ENCODE measurements at regions not wholly inside any gene's neighbourhood (a gene's known extent, or its start where the extent isn't known, plus 50 kb on each side); places are given as distances from the start of the nearest gene placed in this dataset.

DNA sequence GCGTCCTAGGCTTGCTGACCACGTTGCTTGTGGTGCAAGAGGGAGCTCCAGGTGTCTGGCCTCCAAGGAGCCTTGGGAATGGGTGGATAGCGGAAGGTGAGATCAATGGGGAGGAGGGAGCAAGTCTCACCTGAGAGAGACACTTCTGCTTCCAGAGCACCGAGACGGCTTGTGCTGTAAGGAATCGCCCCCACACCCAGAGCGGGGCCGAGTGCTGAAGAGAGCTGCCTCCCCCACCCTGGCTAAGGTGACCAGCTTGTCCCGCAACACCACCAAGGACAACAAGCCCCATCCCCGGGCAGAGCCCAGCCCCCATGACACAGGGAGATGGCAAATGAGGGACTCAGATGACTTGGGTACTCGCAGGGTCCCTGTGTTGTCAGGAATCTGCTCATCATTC, 485.6 kb downstream of the NPHP4 start:
- TF ChIP-seq, protein P1, sequence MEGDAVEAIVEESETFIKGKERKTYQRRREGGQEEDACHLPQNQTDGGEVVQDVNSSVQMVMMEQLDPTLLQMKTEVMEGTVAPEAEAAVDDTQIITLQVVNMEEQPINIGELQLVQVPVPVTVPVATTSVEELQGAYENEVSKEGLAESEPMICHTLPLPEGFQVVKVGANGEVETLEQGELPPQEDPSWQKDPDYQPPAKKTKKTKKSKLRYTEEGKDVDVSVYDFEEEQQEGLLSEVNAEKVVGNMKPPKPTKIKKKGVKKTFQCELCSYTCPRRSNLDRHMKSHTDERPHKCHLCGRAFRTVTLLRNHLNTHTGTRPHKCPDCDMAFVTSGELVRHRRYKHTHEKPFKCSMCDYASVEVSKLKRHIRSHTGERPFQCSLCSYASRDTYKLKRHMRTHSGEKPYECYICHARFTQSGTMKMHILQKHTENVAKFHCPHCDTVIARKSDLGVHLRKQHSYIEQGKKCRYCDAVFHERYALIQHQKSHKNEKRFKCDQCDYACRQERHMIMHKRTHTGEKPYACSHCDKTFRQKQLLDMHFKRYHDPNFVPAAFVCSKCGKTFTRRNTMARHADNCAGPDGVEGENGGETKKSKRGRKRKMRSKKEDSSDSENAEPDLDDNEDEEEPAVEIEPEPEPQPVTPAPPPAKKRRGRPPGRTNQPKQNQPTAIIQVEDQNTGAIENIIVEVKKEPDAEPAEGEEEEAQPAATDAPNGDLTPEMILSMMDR (conservative IDR thresholded peaks at IDR 0.05 in 1 of 2, IDR thresholded peaks at IDR 0.05 in 1 of 2; ENCODE audit: low read depth in 1 of 2, low read length in 2 of 2): no peak
- no peak for TF ChIP-seq EZH2 (IDR thresholded peaks at IDR 0.05; ENCODE audit: low read length, missing control alignments)

Measured in fibroblast of lung (primary cell).